ENCODE measurements at regions not wholly inside any gene's neighbourhood (a gene's known extent, or its start where the extent isn't known, plus 50 kb on each side); places are given as distances from the start of the nearest gene placed in this dataset.
"Not testable (repeated sequence)": the region's sequence is repeated elsewhere in the genome, so short reads cannot be mapped to it uniquely, and the experiment has no call there.

GRCh38 chr9:94441146-94441545 lies 112.7 kb upstream of the NUTM2F start:
- not testable (repeated sequence) for H3K4me1 Mint-ChIP-seq (ENCODE audit: low read depth); H3K27me3 Mint-ChIP-seq (ENCODE audit: low read depth); H3K9me3 Mint-ChIP-seq; H3K36me3 Mint-ChIP-seq (ENCODE audit: low read depth); H3K4me3 Mint-ChIP-seq; H3K27ac Mint-ChIP-seq

GRCh38 chr9:94441796-94442195 lies 113.1 kb upstream of the PCAT7 start:
- Mint-ChIP-seq H3K4me1 (ENCODE audit: low read depth) (peaks cover 4% of the 10 kb centered on the region), H3K27ac (no peak overlapping the region), H3K4me3 (no peak overlapping the region), H3K9me3 (no peaks in the 10 kb centered on the region), H3K36me3 (ENCODE audit: low read depth) (peaks cover 13% of the 10 kb centered on the region), H3K27me3 (ENCODE audit: low read depth) (no peaks in the 10 kb centered on the region)

GRCh38 chr9:94443032-94443722 lies 111.7 kb upstream of the PCAT7 start:
- H3K27ac Mint-ChIP-seq: no peak overlapping the region
- no peak overlapping the region for H3K4me3 Mint-ChIP-seq
- H3K27me3 Mint-ChIP-seq (ENCODE audit: low read depth): no peaks in the 10 kb centered on the region
- peaks cover 4% of the 10 kb centered on the region for H3K4me1 Mint-ChIP-seq (ENCODE audit: low read depth)
- peaks cover 19% of the 10 kb centered on the region for H3K36me3 Mint-ChIP-seq (ENCODE audit: low read depth)
- no peaks in the 10 kb centered on the region for H3K9me3 Mint-ChIP-seq

- Mint-ChIP-seq H3K4me3 (no peak overlapping the region), H3K27ac (no peak overlapping the region), H3K4me1 (ENCODE audit: low read depth) (peaks cover 4% of the 10 kb centered on the region), H3K27me3 (ENCODE audit: low read depth) (no peaks in the 10 kb centered on the region), H3K36me3 (ENCODE audit: low read depth) (peaks cover 25% of the 10 kb centered on the region), H3K9me3 (no peaks in the 10 kb centered on the region)
These were observed 109.0 kb upstream of the PCAT7 start for GRCh38 chr9:94445863-94446262.

GRCh38 chr9:94449486-94449885 lies 105.4 kb upstream of the PCAT7 start:
- Mint-ChIP-seq H3K4me1 (ENCODE audit: low read depth) (no peaks in the 10 kb centered on the region), H3K27ac (no peak overlapping the region), H3K36me3 (ENCODE audit: low read depth) (peaks cover 28% of the 10 kb centered on the region), H3K27me3 (ENCODE audit: low read depth) (no peaks in the 10 kb centered on the region), H3K4me3 (no peak overlapping the region), H3K9me3 (no peaks in the 10 kb centered on the region)

GRCh38 chr9:94464790-94465189 lies 90.1 kb upstream of the PCAT7 start:
- H3K27ac Mint-ChIP-seq: no peak overlapping the region
- H3K36me3 Mint-ChIP-seq (ENCODE audit: low read depth): peaks cover 38% of the 10 kb centered on the region
- H3K9me3 Mint-ChIP-seq: peaks cover 37% of the 10 kb centered on the region
- no peaks in the 10 kb centered on the region for H3K4me1 Mint-ChIP-seq (ENCODE audit: low read depth)
- H3K4me3 Mint-ChIP-seq: no peak overlapping the region
- H3K27me3 Mint-ChIP-seq (ENCODE audit: low read depth): no peaks in the 10 kb centered on the region

- H3K27ac Mint-ChIP-seq; H3K27me3 Mint-ChIP-seq (ENCODE audit: low read depth); H3K36me3 Mint-ChIP-seq (ENCODE audit: low read depth); H3K4me1 Mint-ChIP-seq (ENCODE audit: low read depth); H3K4me3 Mint-ChIP-seq: not testable (repeated sequence)
- peaks cover 20% of the 10 kb centered on the region for H3K9me3 Mint-ChIP-seq
These were observed 82.8 kb upstream of the PCAT7 start for GRCh38 chr9:94472063-94472462.

- Mint-ChIP-seq H3K27ac (no peak overlapping the region), H3K4me3 (no peak overlapping the region), H3K4me1 (ENCODE audit: low read depth) (no peaks in the 10 kb centered on the region), H3K36me3 (ENCODE audit: low read depth) (no peaks in the 10 kb centered on the region), H3K9me3 (peaks cover 17% of the 10 kb centered on the region), H3K27me3 (ENCODE audit: low read depth) (no peaks in the 10 kb centered on the region)
These were observed 82.0 kb upstream of the PCAT7 start for GRCh38 chr9:94472806-94473360.

GRCh38 chr9:94478755-94479730 lies 75.8 kb upstream of the PCAT7 start:
- H3K4me1 Mint-ChIP-seq (ENCODE audit: low read depth): no peaks in the 10 kb centered on the region
- H3K9me3 Mint-ChIP-seq: no peaks in the 10 kb centered on the region
- H3K36me3 Mint-ChIP-seq (ENCODE audit: low read depth): no peaks in the 10 kb centered on the region
- no peaks in the 10 kb centered on the region for H3K27me3 Mint-ChIP-seq (ENCODE audit: low read depth)
- H3K27ac Mint-ChIP-seq: no peak overlapping the region
- no peak overlapping the region for H3K4me3 Mint-ChIP-seq

GRCh38 chr9:94479757-94480156 lies 75.1 kb upstream of the PCAT7 start:
- Mint-ChIP-seq H3K9me3 (no peaks in the 10 kb centered on the region), H3K27me3 (ENCODE audit: low read depth) (no peaks in the 10 kb centered on the region), H3K36me3 (ENCODE audit: low read depth) (no peaks in the 10 kb centered on the region), H3K4me1 (ENCODE audit: low read depth) (no peaks in the 10 kb centered on the region), H3K27ac (no peak overlapping the region), H3K4me3 (no peak overlapping the region)

- no peaks in the 10 kb centered on the region for H3K27me3 Mint-ChIP-seq (ENCODE audit: low read depth)
- no peak overlapping the region for H3K27ac Mint-ChIP-seq
- no peaks in the 10 kb centered on the region for H3K9me3 Mint-ChIP-seq
- no peak overlapping the region for H3K4me3 Mint-ChIP-seq
- H3K4me1 Mint-ChIP-seq (ENCODE audit: low read depth): no peaks in the 10 kb centered on the region
- no peaks in the 10 kb centered on the region for H3K36me3 Mint-ChIP-seq (ENCODE audit: low read depth)
These were observed 74.7 kb upstream of the PCAT7 start for GRCh38 chr9:94480205-94480604.

GRCh38 chr9:94482110-94482509 lies 72.8 kb upstream of the PCAT7 start:
- Mint-ChIP-seq H3K27ac (no peak overlapping the region), H3K4me1 (ENCODE audit: low read depth) (no peaks in the 10 kb centered on the region), H3K27me3 (ENCODE audit: low read depth) (no peaks in the 10 kb centered on the region), H3K36me3 (ENCODE audit: low read depth) (no peaks in the 10 kb centered on the region), H3K4me3 (no peak overlapping the region), H3K9me3 (no peaks in the 10 kb centered on the region)

GRCh38 chr9:94490465-94490864 lies 64.4 kb upstream of the PCAT7 start:
- Mint-ChIP-seq H3K36me3 (ENCODE audit: low read depth) (no peaks in the 10 kb centered on the region), H3K9me3 (no peaks in the 10 kb centered on the region), H3K27ac (no peak overlapping the region), H3K4me3 (no peak overlapping the region), H3K27me3 (ENCODE audit: low read depth) (peaks cover 6% of the 10 kb centered on the region), H3K4me1 (ENCODE audit: low read depth) (no peaks in the 10 kb centered on the region)

GRCh38 chr9:94492125-94492524 lies 62.8 kb upstream of the PCAT7 start:
- H3K27ac Mint-ChIP-seq; H3K27me3 Mint-ChIP-seq (ENCODE audit: low read depth); H3K4me3 Mint-ChIP-seq; H3K4me1 Mint-ChIP-seq (ENCODE audit: low read depth); H3K9me3 Mint-ChIP-seq; H3K36me3 Mint-ChIP-seq (ENCODE audit: low read depth): not testable (repeated sequence)
